Upper lobe of left lung (tissue), 6 donors: ENCODE measurements at regions not wholly inside any gene's neighbourhood (a gene's known extent, or its start where the extent isn't known, plus 50 kb on each side); places are given as distances from the start of the nearest gene placed in this dataset.

Experiments used
- ATAC-seq, 2 donors: fragments of 200-7000 bp; cut with Tn5 transposase; one replicate each; pipeline ENCODE4 v1.9.1; 2022; ENCODE audit warnings: mild to moderate bottlenecking in 2 of 2, moderate library complexity in 2 of 2; ENCODE audit not compliant: low FRiP score in 2 of 2
- DNase-seq, 2 donors: peaks; one replicate each; pipeline ENCODE4 v3.0.0-alpha.2; 2019 to 2020
- H3K27ac ChIP-seq, 4 donors: fragments of 200-600 bp; sonication (generic); one replicate each; pipeline ENCODE4 v1.5.1; 2016 to 2019
- H3K27me3 ChIP-seq, 4 donors: fragments of 200-600 bp; sonication (generic); one replicate each; pipeline ENCODE4 v1.5.1; 2017 to 2019
- H3K36me3 ChIP-seq, 4 donors: fragments of 200-600 bp; sonication (generic); one replicate each; pipeline ENCODE4 v1.5.1; 2016 to 2019
- H3K4me1 ChIP-seq, 4 donors: fragments of 200-600 bp; sonication (generic); one replicate each; pipeline ENCODE4 v1.5.1; 2018 to 2019
- H3K4me3 ChIP-seq, 4 donors: fragments of 200-600 bp; sonication (generic); one replicate each; pipeline ENCODE4 v1.5.1; 2017 to 2019; ENCODE audit warnings: mild to moderate bottlenecking in 2 of 4, moderate library complexity in 1 of 4
- H3K9me3 ChIP-seq, 4 donors: fragments of 200-600 bp; sonication (generic); one replicate each; pipeline ENCODE4 v1.5.1; 2018 to 2019
- EP300 ChIP-seq, 4 donors: sonication (generic); formaldehyde crosslinking; IDR thresholded peaks; one replicate each; pipeline ENCODE4 v1.5.1; 2017; ENCODE audit warnings: antibody characterized with exemption in 4 of 4, control low read depth in 2 of 4
- POLR2A ChIP-seq, 4 donors: fragments of 450-650 bp; IDR thresholded peaks; one replicate each; pipeline ENCODE4 v1.5.1; 2016 to 2017; ENCODE audit warnings: antibody characterized with exemption in 4 of 4, mild to moderate bottlenecking in 2 of 4
- POLR2AphosphoS5 ChIP-seq, 2 donors: sonication (generic); formaldehyde crosslinking; IDR thresholded peaks; one replicate each; pipeline ENCODE4 v1.5.1; 2017; ENCODE audit warnings: antibody characterized with exemption in 2 of 2
- WGBS, 2 donors: methylation state at CpG; one replicate each; pipeline ENCODE4 v1.1.5; 2017 to 2018; 5-methylcytosine and 5-hydroxymethylcytosine counted together
- TF ChIP-seq, protein P1 (sequence below), 6 experiments: fragments of 450-650 bp in 4 of 6; fragments of 200-600 bp in 2 of 6; sonication (generic) in 2 of 6; IDR thresholded peaks; one replicate each; pipeline ENCODE4 v1.5.1; 2016 to 2019; ENCODE audit warnings: antibody characterized with exemption in 6 of 6
- donor health status: DM: no; HTN: no; CAD: no; lungs with moderate emphysema.
- donor health status: DM: no; HTN: yes; CAD: no; lungs with severe emphysema.

DNA sequence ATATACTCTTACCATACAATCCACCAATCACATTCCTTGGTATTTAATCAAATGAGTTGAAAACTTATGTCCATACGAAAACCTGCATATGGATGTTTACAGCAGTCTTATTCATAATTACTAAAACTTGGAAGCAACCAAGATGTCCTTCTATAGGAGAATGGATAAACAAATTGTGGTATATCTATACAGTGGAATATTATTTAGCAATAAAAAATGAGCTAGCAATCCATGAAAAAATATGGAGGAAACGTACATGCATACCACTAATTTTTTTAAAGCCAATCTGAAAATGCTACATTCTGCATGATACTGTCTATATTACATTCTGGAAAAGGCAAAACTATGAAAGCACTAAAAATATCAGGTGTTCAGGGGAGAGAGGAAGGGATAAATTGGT, 73.9 kb upstream of the LPP start:
- DNase-seq (no peak), ATAC-seq (no peak)
- Histone ChIP-seq H3K4me1 (no peaks in the 10 kb centered on the region), H3K27me3 (no peaks in the 10 kb centered on the region), H3K4me3 (no peak overlapping the region), H3K27ac (no peak overlapping the region), H3K36me3 (no peaks in the 10 kb centered on the region), H3K9me3 (no peaks in the 10 kb centered on the region)
- WGBS, 2 donors: 94 to 99% methylated on average over 2 of the region's 2 CpGs
- TF ChIP-seq POLR2AphosphoS5 (IDR thresholded peaks at IDR 0.05) (no peak), POLR2A (IDR thresholded peaks at IDR 0.05) (no peak), EP300 (IDR thresholded peaks at IDR 0.05) (no peak)
- TF ChIP-seq, protein P1, sequence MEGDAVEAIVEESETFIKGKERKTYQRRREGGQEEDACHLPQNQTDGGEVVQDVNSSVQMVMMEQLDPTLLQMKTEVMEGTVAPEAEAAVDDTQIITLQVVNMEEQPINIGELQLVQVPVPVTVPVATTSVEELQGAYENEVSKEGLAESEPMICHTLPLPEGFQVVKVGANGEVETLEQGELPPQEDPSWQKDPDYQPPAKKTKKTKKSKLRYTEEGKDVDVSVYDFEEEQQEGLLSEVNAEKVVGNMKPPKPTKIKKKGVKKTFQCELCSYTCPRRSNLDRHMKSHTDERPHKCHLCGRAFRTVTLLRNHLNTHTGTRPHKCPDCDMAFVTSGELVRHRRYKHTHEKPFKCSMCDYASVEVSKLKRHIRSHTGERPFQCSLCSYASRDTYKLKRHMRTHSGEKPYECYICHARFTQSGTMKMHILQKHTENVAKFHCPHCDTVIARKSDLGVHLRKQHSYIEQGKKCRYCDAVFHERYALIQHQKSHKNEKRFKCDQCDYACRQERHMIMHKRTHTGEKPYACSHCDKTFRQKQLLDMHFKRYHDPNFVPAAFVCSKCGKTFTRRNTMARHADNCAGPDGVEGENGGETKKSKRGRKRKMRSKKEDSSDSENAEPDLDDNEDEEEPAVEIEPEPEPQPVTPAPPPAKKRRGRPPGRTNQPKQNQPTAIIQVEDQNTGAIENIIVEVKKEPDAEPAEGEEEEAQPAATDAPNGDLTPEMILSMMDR (IDR thresholded peaks at IDR 0.05): no peak

DNA sequence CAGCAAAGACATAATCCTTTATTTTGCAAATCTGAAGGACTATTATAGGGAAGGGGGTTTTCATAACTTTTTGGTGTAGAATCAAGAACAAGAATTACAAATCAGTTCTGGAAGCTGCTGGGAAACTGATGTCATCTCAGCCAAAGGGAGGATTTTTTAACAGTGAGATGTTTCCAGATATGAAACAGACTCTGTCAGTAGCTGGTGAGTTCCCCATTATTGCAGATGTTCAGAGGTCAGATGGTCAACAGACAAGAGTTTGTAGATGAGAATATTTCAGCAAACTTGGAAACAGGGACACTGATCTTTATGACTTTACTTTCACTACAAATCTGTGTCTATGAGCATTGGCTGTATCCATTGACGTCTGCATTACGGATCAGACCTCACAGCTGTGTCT, 71.9 kb upstream of the LPP start:
- ATAC-seq: peak in 1 of 2 donors; percentile 91
- Histone ChIP-seq H3K9me3 (no peaks in the 10 kb centered on the region), H3K27ac (peak overlapping the region in 1 of 4 donors; percentile 67), H3K4me3 (no peak overlapping the region), H3K36me3 (no peaks in the 10 kb centered on the region), H3K4me1 (no peaks in the 10 kb centered on the region), H3K27me3 (no peaks in the 10 kb centered on the region)
- TF ChIP-seq EP300 (IDR thresholded peaks at IDR 0.05) (no peak), POLR2AphosphoS5 (IDR thresholded peaks at IDR 0.05) (no peak), POLR2A (IDR thresholded peaks at IDR 0.05) (no peak)
- TF ChIP-seq, protein P1 (IDR thresholded peaks at IDR 0.05): no peak
- 43 to 45% methylated on average over 2 of the region's 2 CpGs for WGBS, 2 donors
- no peak for DNase-seq

DNA sequence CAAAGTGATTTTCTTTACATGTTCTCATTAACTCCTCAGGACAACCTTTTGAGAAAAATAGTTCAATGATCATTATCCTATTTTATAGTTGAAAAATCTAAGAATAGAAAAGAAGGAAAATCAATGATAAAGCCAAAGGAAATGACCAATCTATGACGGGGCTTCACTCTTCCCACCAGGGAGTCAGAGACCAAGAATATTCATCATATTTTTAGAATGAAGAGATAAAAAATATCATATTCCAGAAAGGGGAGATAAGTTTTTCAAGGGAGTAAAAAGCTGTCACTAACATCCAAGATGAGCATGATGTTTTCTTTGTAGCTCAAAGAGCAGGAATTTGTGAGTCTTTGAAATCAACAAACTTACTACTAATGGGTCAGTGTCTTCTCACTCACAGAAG, 71.5 kb upstream of the LPP start:
- Histone ChIP-seq H3K9me3 (no peaks in the 10 kb centered on the region), H3K27me3 (no peaks in the 10 kb centered on the region), H3K4me1 (no peaks in the 10 kb centered on the region), H3K27ac (no peak overlapping the region), H3K36me3 (no peaks in the 10 kb centered on the region), H3K4me3 (no peak overlapping the region)
- ATAC-seq: peak in 1 of 2 donors; percentile 35
- WGBS, 2 donors: 61 to 73% methylated on average over 1 of the region's 1 CpG
- DNase-seq: no peak
- TF ChIP-seq POLR2AphosphoS5 (IDR thresholded peaks at IDR 0.05) (no peak), EP300 (IDR thresholded peaks at IDR 0.05) (no peak), POLR2A (IDR thresholded peaks at IDR 0.05) (no peak)
- TF ChIP-seq, protein P1 (IDR thresholded peaks at IDR 0.05): no peak

DNA sequence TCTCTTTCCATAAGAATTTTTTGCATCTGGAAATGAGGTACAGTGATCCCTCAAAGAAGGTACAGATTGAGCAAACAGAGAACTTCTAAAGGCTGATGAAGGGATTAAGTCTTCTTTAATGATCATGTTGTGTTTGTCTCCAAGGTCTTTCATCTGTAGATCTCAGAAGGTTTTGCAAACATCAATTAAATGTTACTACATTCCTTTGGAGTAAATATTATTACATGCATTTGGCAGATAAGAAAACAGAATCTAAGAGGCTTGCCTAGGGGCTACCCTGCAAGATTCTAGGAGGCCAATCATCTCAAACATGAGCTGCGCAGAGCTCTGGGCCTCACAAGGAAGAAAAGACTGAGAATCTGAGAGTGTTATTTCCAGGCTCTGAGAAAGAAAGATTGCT, 70.9 kb upstream of the LPP start:
- WGBS, 2 donors: 94 to 95% methylated on average over 1 of the region's 1 CpG
- Histone ChIP-seq H3K36me3 (no peaks in the 10 kb centered on the region), H3K4me3 (no peak overlapping the region), H3K27ac (no peak overlapping the region), H3K4me1 (no peaks in the 10 kb centered on the region), H3K27me3 (no peaks in the 10 kb centered on the region), H3K9me3 (no peaks in the 10 kb centered on the region)
- DNase-seq: no peak
- ATAC-seq: no peak
- no peak for TF ChIP-seq EP300 (IDR thresholded peaks at IDR 0.05)
- TF ChIP-seq, protein P1 (IDR thresholded peaks at IDR 0.05): no peak

DNA sequence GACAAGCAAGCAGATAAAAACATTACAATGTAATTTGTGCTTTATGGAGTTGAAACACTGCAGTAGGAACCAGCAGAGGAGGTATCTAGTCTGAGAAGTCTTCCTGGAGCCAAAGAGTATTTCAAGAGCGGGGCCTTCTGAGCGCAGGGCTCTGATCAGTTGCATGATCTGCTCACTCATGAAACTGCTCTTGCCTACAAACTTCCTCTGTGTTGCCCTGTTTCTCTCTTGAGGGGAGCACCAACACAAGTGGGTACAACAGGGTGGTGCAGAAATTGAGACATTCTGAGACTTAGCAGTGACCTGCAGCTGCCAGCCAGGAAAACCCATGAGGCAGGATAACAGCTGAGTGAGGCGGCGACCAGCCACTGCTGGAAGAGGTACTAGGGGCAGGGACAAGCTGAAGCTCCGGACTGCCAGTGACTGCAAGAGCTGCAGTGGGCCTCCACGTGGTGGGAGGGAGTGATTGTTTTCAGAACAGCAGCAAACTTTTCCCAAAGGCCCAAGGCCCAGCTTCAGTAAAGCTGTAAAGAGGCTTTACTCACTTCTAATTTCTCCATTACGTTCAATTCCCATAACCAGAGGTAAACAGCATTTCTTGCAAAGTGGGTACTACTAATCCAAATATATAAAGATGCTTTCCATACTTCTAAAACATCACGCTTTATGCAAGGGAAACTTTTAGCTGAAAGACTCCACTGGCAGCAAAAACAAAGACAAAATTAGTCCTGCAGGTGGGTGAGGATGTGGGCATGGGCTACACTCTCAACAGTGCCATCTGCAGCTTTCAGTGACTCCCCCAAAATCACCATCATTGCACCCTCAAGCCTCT, 69.0 kb upstream of the LPP start:
- no peak overlapping the region for H3K4me3 ChIP-seq
- ATAC-seq (no peak), DNase-seq (no peak)
- no peaks in the 10 kb centered on the region for H3K27me3 ChIP-seq
- no peak overlapping the region for H3K27ac ChIP-seq
- H3K4me1 ChIP-seq: no peaks in the 10 kb centered on the region
- no peaks in the 10 kb centered on the region for H3K36me3 ChIP-seq
- no peaks in the 10 kb centered on the region for H3K9me3 ChIP-seq
- WGBS, 2 donors: 82 to 85% methylated on average over 8 of the region's 8 CpGs
- TF ChIP-seq POLR2A (IDR thresholded peaks at IDR 0.05) (no peak), EP300 (IDR thresholded peaks at IDR 0.05) (no peak), POLR2AphosphoS5 (IDR thresholded peaks at IDR 0.05) (no peak)
- TF ChIP-seq, protein P1 (IDR thresholded peaks at IDR 0.05): no peak
